Vagina (tissue), 2 donors: ENCODE measurements at regions not wholly inside any gene's neighbourhood (a gene's known extent, or its start where the extent isn't known, plus 50 kb on each side); places are given as distances from the start of the nearest gene placed in this dataset.

Source experiments
- DNase-seq, 2 donors: peaks; one replicate each; pipeline ENCODE4 v3.0.0-alpha.2; 2017; ENCODE audit errors: extremely low spot score in 2 of 2
- H3K27ac ChIP-seq: fragments of 200-600 bp; sonication (generic); one replicate; pipeline ENCODE4 v1.5.1; 2019
- H3K27me3 ChIP-seq: fragments of 200-600 bp; sonication (generic); one replicate; pipeline ENCODE4 v1.5.1; 2019
- H3K36me3 ChIP-seq, 2 donors: fragments of 200-600 bp; sonication (generic); one replicate each; pipeline ENCODE4 v1.5.1; 2017 to 2019
- H3K4me1 ChIP-seq: fragments of 200-600 bp; sonication (generic); one replicate; pipeline ENCODE4 v1.5.1; 2019
- H3K4me3 ChIP-seq, 2 donors: fragments of 200-600 bp; sonication (generic); 1 replicate in 1 of 2; 2 replicates in 1 of 2; pipeline ENCODE4 v1.5.1; 2016 to 2019
- H3K9me3 ChIP-seq: fragments of 200-600 bp; sonication (generic); one replicate; pipeline ENCODE4 v1.5.1; 2019
- POLR2A ChIP-seq, 2 donors: fragments of 450-650 bp; IDR thresholded peaks; one replicate each; pipeline ENCODE4 v1.6.1; 2017; ENCODE audit warnings: antibody characterized with exemption in 2 of 2, mild to moderate bottlenecking in 2 of 2, moderate library complexity in 2 of 2
- POLR2AphosphoS5 ChIP-seq, 2 donors: sonication (generic); formaldehyde crosslinking; IDR thresholded peaks; one replicate each; pipeline ENCODE4 v1.9.0; 2017; ENCODE audit warnings: antibody characterized with exemption in 2 of 2, mild to moderate bottlenecking in 2 of 2, low read depth in 1 of 2; ENCODE audit not compliant: insufficient read depth in 1 of 2
- intact Hi-C: fragments of 100-400 bp; cut with DNase I; formaldehyde crosslinking; loops from one replicate; pipeline ENCODE4 v1.15.1; 2023
- TF ChIP-seq, protein P1 (sequence below), 3 experiments: fragments of 450-650 bp in 2 of 3; fragments of 200-600 bp in 1 of 3; sonication (generic) in 1 of 3; IDR thresholded peaks; one replicate each; pipeline ENCODE4 v1.5.1; 2017 to 2019; ENCODE audit warnings: antibody characterized with exemption in 3 of 3, mild to moderate bottlenecking in 2 of 3, moderate library complexity in 2 of 3

DNA sequence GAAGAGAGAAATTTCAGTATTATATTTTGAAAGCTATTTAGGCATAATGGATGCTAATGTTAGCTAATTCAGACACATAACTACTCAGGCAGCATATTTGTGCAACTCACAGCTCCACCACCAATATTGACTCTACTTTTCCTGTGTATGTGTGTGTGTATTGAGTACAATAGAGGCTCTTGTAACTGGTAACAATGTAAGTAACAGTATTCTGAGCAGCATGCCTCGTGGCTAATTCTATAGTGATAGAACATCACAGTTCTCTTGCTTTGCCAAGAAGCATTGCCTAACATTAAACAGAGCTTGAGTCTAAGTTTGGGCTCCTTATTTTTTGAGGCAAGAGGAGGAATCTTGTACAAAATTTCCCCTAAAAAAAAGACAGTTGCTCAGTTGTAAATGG is 98.6 kb upstream of the ARHGEF26 start:
- Histone ChIP-seq H3K27ac (no peak overlapping the region), H3K4me1 (no peaks in the 10 kb centered on the region), H3K27me3 (no peaks in the 10 kb centered on the region), H3K9me3 (no peaks in the 10 kb centered on the region), H3K36me3 (no peaks in the 10 kb centered on the region), H3K4me3 (no peak overlapping the region)
- intact Hi-C loops = no loop called here
- TF ChIP-seq POLR2AphosphoS5 (IDR thresholded peaks at IDR 0.05; ENCODE audit: insufficient read depth in 1 of 2, low read depth in 1 of 2) (no peak), POLR2A (IDR thresholded peaks at IDR 0.05) (no peak)
- TF ChIP-seq, protein P1, sequence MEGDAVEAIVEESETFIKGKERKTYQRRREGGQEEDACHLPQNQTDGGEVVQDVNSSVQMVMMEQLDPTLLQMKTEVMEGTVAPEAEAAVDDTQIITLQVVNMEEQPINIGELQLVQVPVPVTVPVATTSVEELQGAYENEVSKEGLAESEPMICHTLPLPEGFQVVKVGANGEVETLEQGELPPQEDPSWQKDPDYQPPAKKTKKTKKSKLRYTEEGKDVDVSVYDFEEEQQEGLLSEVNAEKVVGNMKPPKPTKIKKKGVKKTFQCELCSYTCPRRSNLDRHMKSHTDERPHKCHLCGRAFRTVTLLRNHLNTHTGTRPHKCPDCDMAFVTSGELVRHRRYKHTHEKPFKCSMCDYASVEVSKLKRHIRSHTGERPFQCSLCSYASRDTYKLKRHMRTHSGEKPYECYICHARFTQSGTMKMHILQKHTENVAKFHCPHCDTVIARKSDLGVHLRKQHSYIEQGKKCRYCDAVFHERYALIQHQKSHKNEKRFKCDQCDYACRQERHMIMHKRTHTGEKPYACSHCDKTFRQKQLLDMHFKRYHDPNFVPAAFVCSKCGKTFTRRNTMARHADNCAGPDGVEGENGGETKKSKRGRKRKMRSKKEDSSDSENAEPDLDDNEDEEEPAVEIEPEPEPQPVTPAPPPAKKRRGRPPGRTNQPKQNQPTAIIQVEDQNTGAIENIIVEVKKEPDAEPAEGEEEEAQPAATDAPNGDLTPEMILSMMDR (IDR thresholded peaks at IDR 0.05) = no peak
- DNase-seq = no peak

DNA sequence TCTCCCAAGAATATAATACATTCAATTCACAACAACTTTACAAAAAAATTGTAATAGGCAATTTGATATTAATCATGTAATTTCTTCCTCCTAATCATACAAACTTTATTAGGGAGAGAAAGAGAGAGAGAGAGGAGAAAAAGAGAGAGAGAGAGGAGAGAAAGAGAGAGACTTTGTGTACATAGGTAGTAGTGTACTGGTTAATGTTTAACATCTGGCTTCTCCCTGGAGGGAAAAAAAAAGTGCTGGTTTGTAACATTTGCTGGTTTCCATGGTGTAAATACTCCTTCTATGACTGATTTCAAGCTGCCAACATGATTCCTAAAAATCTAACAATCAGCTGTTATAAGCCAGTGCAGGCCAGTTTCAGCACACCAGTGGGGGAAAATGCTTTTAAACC is 98.0 kb upstream of the ARHGEF26 start:
- H3K27ac ChIP-seq = no peak overlapping the region
- intact Hi-C loops = no loop called here
- TF ChIP-seq POLR2AphosphoS5 (IDR thresholded peaks at IDR 0.05; ENCODE audit: insufficient read depth in 1 of 2, low read depth in 1 of 2) (no peak), POLR2A (IDR thresholded peaks at IDR 0.05) (no peak)
- TF ChIP-seq, protein P1 (IDR thresholded peaks at IDR 0.05) = no peak

DNA sequence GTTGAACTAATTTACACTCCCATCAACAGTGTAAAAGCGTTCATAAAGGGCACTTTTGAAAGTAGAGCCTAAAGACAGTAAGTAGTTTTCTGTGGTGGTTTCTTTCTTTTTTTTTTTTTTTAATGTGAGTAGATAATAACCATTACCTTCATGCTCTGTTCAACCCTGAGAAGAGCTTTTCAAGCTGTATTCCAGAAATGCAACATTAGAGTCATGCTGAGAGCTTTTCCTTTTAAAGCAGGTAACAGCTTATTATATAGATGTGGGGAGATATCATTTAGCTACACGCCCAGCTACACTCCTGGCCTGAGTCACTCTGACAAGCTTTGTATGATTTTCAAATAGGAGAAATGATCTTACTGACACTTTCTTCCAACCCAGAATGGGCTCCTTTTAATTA is 96.2 kb upstream of the ARHGEF26 start:
- intact Hi-C loops = no loop called here
- no peak for DNase-seq

More for the DNA sequence above, 98.0 kb upstream of the ARHGEF26 start:
- Histone ChIP-seq H3K9me3 (no peaks in the 10 kb centered on the region), H3K4me1 (no peaks in the 10 kb centered on the region), H3K36me3 (no peaks in the 10 kb centered on the region), H3K4me3 (no peak overlapping the region), H3K27me3 (no peaks in the 10 kb centered on the region)
- no peak for DNase-seq

GRCh38 chr3:154029926-154030325 is 91.3 kb upstream of the ARHGEF26 start:
- H3K4me1 ChIP-seq = no peaks in the 10 kb centered on the region
- intact Hi-C loops = no loop called here
- TF ChIP-seq, protein P1 (IDR thresholded peaks at IDR 0.05) = no peak
- TF ChIP-seq POLR2A (IDR thresholded peaks at IDR 0.05) (no peak), POLR2AphosphoS5 (IDR thresholded peaks at IDR 0.05; ENCODE audit: insufficient read depth in 1 of 2, low read depth in 1 of 2) (no peak)

More for the DNA sequence above, 96.2 kb upstream of the ARHGEF26 start:
- TF ChIP-seq, protein P1 (IDR thresholded peaks at IDR 0.05) = no peak
- TF ChIP-seq POLR2AphosphoS5 (IDR thresholded peaks at IDR 0.05; ENCODE audit: insufficient read depth in 1 of 2, low read depth in 1 of 2) (no peak), POLR2A (IDR thresholded peaks at IDR 0.05) (no peak)
- no peaks in the 10 kb centered on the region for H3K36me3 ChIP-seq
- no peaks in the 10 kb centered on the region for H3K27me3 ChIP-seq
- H3K4me3 ChIP-seq = no peak overlapping the region
- H3K9me3 ChIP-seq = no peaks in the 10 kb centered on the region
- no peaks in the 10 kb centered on the region for H3K4me1 ChIP-seq
- no peak overlapping the region for H3K27ac ChIP-seq

GRCh38 chr3:154034797-154035330 is 86.3 kb upstream of the ARHGEF26 start:
- H3K27me3 ChIP-seq = no peaks in the 10 kb centered on the region
- no peaks in the 10 kb centered on the region for H3K36me3 ChIP-seq
- no peak overlapping the region for H3K4me3 ChIP-seq
- DNase-seq = no peak
- intact Hi-C loops = no loop called here
- no peaks in the 10 kb centered on the region for H3K4me1 ChIP-seq
- H3K9me3 ChIP-seq = no peaks in the 10 kb centered on the region
- no peak for TF ChIP-seq POLR2A (IDR thresholded peaks at IDR 0.05)
- TF ChIP-seq, protein P1 (IDR thresholded peaks at IDR 0.05) = no peak
- TF ChIP-seq POLR2AphosphoS5 (IDR thresholded peaks at IDR 0.05; ENCODE audit: insufficient read depth in 1 of 2, low read depth in 1 of 2) = no peak
- H3K27ac ChIP-seq = no peak overlapping the region

More at GRCh38 chr3:154029926-154030325, 91.3 kb upstream of the ARHGEF26 start:
- Histone ChIP-seq H3K4me3 (no peak overlapping the region), H3K36me3 (no peaks in the 10 kb centered on the region), H3K27me3 (no peaks in the 10 kb centered on the region), H3K9me3 (no peaks in the 10 kb centered on the region), H3K27ac (no peak overlapping the region)
- no peak for DNase-seq
